Stimulated activated CD8-positive, alpha-beta memory T cell treated with anti-CD3 and anti-CD28 coated beads, Interleukin-7, amount 100 ng/mL, for 48 hours (primary cell): ENCODE measurements at regions not wholly inside any gene's neighbourhood (a gene's known extent, or its start where the extent isn't known, plus 50 kb on each side); places are given as distances from the start of the nearest gene placed in this dataset.

Experiments
- DNase-seq, 2 donors: peaks; one replicate each; pipeline ENCODE4 v3.0.0-alpha.2; 2020; ENCODE audit warnings: low read depth in 1 of 2; ENCODE audit errors: extremely low read depth in 1 of 2

DNA sequence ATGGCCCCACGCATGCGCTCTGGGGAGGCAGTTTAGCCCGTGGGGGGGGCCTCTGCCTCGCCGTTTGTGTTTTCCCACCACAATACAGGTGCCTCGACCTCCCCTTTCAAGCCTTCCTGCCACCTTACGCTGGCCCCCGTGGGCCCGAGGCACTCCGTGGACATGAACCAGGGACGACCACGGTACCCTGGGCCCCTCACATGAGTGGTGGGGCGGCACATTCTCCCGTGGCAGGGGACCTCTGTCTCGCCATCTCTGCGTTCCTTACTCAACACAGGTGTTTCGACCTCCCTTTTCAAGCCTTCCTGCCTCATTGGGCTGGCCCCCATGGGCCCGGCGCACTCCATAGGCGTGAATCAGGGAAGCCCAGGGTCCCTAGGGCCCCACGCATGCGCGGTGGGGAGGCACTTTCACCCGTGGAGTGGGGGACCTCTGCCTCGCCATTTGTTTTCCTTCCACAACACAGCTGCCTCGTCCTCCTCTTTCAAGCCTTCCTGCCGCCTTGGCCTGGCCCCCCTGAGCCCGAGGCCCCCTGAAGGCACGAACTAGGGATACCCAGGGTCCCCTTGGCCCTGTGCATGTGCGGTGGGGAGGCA, 339.5 kb downstream of the ALG10 start:
- no peak for DNase-seq

DNA sequence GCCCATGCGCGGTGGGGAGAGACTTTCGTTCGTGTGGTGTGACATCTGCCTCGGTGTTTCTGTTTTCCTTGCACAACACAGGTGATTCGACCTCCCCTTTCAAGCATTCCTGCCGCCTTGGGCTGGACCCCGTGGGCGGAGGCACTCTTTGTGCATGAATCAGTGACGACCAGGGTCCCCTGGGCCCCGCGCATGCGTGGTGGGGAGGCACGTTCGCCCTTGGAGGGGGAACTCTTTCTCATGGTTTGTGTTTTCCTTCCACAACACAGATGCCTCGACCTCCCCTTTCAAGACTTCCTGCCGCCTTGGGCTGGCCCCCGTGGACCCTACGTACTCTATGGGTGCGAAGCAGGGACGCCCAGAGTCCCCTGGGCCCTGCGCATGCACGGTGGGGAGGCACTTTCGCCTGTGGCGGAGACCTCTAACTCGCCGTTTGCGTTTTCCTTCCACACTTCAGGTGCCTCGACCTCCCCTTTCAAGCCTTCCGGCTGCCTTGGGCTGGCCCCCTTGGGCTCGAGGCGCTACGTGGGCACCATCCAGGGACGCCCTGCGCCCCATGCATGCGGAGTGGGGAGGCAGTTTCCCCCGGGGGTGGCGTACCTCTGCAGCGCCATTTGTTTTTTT, 340.9 kb downstream of the ALG10 start:
- DNase-seq: no peak

DNA sequence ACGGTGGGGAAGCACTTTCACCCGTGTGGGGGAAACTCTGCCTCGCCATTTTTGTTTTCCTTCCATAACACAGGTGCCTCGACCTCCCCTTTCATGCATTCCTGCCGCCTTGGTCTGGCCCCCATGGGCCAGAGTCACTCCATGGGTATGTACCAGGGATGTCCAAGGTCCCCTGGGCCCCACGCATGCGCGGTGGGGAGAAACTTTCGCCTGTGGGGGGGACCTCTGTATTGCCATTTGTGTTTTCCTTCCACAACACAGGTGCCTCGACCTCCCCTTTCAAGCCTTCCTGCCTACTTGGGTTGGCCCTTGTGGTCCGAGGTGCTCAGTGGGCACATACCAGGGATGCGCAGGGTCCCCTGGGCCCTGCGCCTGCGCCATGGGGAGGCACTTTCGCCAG, 345.8 kb downstream of the ALG10 start:
- DNase-seq: no peak

DNA sequence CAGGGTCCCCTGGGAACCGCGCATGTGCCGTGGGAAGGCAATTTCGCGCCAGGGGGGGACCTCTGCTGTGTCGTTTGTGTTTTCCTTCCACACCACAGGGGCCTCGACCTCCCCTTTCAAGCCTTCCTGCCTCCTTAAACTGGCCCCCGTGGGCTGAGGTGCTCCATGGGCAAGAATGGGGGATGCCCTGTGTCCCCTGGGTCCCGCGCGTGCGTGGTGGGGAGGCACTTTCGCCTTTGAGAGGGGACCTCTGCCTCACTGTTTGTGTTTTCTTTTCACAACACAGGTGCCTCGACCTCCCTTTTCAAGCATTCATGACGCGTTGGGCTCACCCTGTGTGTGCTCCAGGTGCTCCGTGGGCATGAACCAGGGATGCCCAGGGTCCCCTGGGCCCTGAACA, 348.8 kb downstream of the ALG10 start:
- DNase-seq: no peak

DNA sequence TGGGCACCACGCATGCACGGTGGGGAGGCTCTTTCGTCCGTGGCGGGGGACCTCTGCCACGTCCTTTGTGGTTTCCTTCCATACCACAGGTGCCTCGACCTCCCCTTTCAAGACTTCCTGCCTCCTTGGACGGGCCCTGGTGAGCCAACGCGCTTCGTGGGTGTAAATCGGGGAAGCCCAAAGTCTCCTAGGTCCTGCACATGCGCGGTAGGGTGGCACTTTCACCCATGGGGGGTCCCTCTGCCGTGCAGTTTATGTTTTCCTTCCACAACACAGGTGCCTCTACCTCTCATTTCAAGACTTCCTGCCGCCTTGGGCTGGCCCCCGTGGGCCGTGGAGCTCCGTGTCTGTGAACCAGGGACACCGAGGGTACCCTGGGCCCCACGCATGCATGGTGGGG, 349.7 kb downstream of the ALG10 start:
- DNase-seq: no peak

DNA sequence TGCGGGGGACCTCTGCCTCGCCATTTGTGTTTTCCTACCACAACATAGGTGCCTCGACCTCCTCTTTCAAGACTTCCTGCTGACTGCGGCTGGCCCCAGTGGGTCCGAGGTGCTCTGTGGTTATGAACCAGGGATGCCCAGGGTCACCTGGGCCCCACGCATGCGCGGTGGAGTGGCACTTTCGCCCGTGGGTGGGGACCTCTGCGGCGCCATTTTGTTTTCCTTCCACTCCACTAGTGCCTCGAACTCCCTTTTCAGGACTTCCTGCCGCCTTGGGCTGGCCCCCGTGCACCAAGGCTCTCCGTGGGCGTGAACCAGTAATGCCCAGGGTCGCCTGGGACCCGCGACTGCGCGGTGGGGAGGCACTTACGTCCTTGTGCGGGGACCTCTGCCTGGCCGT, 351.6 kb downstream of the ALG10 start:
- no peak for DNase-seq

DNA sequence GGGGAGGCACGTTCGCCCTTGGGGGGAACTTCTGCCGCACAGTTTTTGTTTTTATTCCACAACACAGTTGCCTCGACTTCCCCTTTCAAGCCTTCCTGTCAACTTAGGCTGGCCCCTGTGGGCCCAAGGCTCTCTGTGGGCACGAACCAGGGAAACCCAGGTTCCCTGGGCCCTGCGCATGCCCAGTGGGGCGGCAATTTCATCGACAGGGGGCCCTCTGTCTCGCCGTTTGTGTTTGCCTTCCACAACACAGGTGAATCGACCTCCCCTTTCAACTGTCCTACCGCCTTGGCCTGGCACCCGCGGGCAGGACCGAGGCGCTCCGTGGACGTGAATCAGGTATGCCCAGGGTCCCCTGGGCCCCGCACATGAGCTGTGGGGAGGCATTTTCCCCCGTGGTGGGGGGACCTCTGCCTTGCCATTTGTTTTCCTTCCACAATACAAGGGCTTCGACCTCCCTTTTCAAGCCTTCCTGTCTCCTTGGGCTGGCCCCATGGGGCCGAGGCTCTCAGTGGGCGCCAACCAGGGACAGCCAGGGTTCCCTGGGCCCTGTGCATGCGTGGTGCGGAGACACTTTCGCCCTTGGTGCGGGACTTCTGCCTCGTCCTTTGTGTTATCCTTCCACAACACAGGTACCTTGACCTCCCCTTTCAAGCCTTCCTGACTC, 354.0 kb downstream of the ALG10 start:
- DNase-seq: no peak

DNA sequence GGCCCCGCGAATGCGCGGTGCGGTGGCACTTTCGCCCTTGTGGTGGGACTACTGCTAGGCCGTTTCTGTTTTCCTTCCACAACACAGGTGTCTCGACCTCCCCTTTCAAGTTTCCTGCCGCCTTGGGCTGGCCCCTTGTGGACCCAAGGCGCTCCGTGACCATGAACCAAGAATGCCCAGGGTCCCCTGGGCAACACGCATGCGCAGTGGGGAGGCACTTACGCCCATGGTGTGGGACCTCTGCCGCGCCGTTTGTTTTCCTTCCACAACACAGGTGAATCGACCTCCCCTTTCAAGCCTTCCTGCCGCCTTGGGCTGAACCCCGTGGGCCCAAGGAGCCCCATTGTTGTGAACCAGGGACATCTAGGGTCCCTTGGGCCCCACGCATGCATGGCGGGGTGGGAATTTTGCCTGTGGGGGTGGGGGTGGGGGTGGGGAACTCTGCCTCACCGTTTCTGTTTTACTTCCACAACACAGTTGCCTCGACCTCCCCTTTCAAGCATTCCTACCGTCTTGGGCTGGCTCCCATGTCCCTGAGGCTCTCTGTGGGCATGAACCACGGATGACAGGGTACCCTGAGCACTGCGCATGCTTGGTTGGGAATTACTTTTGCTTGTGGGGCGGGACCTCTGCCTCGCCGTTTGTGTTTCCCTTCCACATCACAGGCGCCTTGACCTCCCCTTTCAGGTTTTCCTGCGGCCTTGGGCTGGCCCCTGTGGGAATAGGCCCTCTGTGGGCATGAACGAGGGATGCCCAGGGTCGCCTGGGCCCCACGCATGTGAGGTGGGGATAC, 355.1 kb downstream of the ALG10 start:
- no peak for DNase-seq

DNA sequence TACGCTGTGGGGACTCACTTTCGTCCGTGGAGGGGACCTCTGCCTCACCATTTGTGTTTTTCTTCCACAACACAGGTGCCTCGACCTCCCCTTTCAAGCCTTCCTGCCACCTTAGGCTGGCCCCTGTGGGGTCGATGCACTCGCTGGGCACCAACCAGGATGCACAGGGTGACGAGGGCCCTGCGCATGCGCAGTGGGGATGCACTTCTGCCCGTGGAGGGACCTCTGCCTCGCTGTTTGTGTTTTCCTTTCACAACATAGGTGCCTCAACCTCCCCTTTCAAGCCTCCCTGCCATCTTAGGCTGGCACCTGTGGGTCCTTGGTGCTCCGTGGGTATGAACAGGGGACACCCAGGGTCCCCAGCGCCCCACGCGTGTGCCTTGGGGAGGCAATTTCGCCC, 356.8 kb downstream of the ALG10 start:
- no peak for DNase-seq

DNA sequence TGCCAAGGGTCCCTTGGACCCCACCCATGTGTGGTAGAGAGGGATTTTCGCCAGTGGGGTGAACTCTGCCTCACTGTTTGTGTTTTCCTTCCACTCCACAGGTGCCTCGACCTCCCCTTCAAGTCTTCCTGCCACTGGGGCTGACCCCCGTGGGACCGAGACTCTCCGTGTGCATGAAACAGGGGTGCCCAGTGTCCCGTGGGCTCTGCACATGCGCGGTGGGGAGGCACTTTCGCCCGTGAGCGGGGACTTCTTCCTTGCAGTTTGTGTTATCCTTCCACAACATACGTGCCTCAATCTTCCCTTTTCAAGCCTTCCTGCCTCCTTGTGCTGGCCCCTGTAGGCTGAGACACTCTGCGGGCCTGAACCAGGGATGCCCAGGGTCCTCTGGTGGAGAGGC, 362.4 kb downstream of the ALG10 start:
- no peak for DNase-seq

DNA sequence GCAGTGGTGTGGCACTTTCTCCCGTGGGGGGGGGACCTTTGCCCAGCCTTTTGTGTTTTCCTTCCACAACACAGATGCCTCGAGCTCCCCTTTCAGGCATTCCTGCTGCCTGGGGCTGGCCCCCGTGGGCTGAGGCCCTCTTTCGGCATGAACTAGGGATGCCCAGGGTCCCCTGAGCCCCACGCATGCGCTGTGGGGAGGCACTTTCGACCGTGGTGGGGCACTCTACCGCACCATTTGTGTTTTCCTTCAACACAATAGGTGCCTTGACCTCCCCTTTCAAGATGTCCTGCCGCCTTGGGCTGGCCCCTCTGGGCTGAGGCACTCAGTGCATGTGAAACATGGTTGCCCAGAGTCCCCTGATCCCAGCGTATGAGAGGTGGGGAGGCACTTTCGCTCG, 363.7 kb downstream of the ALG10 start:
- no peak for DNase-seq

DNA sequence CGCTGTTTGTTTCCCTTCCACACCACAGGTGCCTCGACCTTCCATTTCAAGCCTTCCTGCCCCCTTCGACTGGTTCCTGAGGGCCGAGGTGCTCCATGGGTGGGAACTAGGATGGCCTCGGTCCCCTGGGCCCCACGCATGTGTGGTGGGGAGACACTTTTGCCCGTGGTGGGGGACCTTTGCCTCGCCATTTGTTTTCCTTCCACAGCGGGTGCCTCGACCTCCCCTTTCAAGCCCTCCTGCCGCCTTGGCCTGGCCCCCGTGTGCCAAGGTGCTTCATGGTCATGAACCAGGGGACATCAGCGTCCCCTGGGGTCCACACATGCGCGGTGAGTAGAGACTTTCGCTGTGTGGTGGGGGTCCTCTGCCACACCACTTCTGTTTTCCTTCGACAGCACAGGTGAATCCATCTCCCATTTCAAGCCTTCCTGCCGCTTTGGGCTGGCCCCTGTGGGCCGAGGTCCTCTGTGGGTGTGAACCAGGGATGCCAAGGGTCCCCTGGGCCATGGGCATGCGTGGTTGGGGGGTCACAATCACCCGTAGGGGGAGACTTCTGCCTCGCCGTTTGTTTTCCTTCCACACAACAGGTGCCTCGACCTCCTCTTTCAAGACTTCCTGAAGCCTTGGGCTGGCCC, 364.4 kb downstream of the ALG10 start:
- DNase-seq: no peak

DNA sequence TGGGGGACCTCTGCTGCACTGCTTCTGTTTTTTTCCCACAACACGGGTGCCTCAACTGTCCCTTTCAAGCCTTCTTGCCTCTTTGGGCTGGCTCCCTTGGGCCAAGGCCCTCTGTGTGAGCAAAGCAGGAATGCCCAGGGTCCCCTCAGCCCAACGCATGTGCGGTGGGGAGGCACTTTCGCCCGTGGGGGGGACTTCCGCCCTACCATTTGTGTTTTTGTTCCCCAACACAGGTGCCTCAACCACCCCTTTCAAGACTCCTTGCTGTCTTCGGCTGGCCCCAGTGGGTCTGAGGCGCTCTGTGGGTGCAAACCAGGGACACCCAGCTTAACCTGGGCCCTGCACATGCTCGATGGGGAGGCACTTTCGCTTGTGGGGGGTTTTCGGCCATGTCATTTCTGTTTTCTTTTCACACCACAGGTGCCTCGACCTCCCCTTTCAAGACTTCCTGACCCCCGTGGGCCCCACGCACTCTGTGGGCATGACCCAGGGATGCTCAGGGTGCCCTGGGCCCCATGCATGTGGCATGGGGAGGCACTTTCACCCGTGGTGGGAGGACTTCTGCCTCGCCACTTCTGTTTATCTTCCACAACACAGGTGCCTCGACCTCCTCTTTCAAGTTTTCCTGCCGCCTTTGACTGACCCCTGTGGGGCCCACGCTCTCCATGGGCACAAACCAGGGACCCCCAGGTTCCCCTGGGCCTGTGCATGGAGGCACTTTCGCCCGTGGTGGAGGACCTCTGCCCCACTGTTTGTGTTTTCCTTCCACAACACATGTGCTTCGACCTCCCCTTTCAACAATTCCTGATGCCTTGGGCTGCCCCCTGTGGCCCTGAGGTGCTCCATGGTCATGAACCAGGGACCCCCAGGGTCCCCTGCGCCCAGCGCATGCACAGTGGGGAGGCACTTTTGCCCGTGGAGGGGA, 365.7 kb downstream of the ALG10 start:
- DNase-seq: no peak

DNA sequence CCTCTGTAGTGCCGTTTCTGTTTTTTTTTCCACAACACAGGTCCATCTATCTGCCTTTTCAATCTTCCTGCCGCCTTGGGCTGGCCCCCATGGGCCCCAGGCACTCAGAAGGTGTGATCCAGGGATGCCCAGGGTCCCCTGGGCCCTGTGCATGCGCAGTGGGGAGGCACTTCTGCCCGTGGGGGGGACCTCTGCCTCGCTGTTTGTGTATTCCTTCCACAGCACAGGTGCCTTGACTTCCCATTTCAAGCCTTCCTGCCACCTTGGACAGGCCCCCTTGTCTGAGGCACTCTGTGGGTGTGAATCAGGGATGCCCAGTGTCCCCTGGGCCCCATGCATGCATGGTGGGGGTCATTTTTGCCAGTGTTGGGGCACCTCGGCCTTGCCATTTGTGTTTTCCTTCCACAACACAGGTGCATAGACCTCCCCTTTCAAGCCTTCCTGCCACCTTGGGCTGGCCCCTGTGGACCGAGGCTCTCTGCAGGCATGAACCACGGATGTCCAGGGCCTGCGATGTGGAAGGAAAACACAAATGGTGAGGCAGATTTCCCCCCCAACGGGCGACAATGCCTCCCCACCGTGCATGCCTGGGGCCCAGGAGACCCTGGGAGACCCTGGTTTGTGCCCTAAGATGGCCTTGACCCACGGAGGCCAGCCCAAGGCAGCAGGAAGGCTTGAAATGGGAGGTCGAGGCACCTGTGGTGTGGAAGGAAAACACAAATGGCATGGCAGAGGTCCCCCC, 366.5 kb downstream of the ALG10 start:
- DNase-seq: no peak

DNA sequence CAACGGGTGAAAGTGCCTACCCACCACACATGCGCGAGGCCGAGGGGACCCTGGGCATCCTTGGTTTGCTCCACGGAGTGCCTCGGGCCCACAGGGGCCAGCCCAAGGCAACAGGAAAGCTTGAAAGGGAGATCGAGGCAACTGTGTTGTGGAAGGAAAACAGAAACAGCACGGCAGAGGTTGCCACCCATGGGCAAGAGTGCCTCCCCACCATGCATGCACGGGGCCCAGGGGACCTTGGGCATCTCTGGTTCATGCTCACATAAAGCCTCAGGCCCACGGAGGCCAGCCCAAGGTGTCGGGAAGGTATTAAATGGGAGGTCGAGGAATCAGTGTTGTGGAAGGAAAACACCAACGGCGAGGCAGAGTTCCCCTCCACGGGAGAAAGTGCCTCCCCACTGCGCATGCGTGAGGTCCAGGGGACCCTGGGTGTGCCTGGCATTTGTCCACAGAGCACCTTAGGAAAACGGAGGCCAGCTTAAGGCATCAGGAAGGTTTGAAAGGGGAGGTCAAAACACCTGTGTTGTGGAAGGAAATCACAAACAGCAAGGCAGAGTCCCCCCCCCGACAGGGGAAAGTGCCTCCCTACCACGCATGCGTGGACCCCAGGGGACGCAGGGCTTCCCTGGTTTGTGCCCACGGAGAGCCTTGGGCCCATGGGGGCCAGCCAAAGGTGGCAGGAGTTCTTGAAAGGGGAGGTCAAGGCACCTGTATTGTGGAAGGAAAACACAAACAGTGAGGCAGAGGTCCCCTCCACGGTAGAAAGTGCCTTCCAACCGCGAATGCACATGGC, 367.3 kb downstream of the ALG10 start:
- DNase-seq: no peak

DNA sequence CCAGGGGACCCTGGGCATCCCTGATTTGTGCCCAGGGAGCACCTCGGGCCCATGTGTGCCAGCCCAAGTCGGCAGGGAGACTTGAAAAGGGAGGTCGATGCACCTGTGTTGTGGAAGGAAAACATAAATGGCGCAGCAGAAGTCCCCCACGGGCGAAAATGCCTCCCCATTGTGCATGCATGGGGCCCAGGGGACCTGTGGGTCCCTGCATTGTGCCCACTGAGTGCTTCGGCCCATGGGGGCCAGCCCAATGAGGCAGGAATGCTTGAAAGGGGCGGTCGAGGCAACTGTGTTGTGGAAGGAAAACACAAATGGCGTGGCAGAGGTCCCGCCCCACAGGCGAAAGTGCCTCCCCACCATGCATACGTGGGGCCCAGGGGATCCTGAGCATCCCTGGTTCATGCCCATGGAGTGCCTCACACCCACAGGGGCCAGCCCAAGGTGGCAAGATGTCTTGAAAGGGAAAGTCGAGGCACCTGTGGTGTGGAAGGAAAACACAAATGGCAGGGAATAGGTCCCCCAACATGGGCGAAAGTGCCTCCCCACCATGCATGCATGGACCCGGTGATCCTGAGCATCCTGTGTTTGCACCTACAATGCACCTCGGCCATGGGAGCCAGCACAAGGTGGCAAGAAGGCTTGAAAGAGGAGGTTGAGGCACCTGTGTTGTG, 368.0 kb downstream of the ALG10 start:
- DNase-seq: no peak

DNA sequence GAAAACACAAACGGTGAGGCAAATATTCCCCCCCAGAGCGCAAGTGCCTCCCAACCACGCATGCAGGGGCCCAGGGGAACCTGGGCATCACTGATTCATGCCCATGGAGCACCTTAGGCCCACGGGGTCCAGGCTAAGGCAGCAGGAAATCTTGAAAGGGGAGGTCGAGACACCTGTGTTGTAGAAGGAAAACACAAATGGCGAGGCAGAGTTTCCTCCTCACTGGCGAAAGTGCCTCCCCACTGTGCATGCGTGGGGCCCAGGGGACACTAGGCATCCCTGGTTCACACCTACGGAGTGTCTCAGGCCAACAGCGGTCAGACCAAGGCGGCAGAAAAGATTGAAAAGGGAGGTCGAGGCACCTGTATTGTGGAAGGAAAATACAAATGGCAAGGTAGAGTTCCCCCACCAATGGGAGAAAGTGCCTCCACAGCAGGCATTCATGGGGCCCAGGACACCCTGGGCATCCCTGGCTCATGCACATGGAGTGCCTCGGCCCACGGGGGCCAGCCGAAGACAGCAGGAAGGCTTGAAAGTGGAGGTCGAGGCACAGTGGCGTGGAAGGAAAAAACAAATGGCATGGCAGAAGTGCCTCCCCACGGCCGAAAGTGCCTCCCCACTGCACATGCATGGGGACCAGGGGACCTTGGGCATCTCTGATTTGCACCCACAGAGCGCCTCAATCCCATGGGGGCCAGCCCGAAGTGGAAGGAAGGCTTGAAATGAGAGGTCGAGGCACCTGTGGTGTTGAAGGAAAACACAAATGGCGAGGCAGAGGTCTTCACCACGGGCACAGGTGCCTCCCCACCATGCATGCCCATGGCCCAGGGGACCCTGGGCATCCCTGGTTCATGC, 368.8 kb downstream of the ALG10 start:
- DNase-seq: no peak
